ENCODE measurements at regions not wholly inside any gene's neighbourhood (a gene's known extent, or its start where the extent isn't known, plus 50 kb on each side); places are given as distances from the start of the nearest gene placed in this dataset.

GRCh38 chr15:46293550-46293949, 658.7 kb downstream of the SQOR start:
- ATAC-seq (no peak), DNase-seq (no peak)
- intact Hi-C loops (cut with DNase I, micrococcal nuclease), result no loop called here
- H3K4me1 ChIP-seq (ENCODE audit: low read depth), result no peaks in the 10 kb centered on the region
- no peaks in the 10 kb centered on the region for H3K9me3 ChIP-seq
- TF ChIP-seq CTCF (IDR thresholded peaks at IDR 0.05), result no peak
- H3K4me3 ChIP-seq, result no peak overlapping the region
- H3K36me3 ChIP-seq (ENCODE audit: low read depth), result no peaks in the 10 kb centered on the region

GRCh38 chr15:46296002-46296401, 661.2 kb downstream of the SQOR start:
- no peak for TF ChIP-seq CTCF (IDR thresholded peaks at IDR 0.05)
- Histone ChIP-seq H3K4me3 (no peak overlapping the region), H3K4me1 (ENCODE audit: low read depth) (no peaks in the 10 kb centered on the region), H3K36me3 (ENCODE audit: low read depth) (no peaks in the 10 kb centered on the region), H3K9me3 (no peaks in the 10 kb centered on the region)
- DNase-seq (no peak), ATAC-seq (no peak)
- intact Hi-C loops (cut with DNase I, micrococcal nuclease), result no loop called here

- no peak for TF ChIP-seq CTCF (IDR thresholded peaks at IDR 0.05)
- H3K4me1 ChIP-seq (ENCODE audit: low read depth), result no peaks in the 10 kb centered on the region
- no peaks in the 10 kb centered on the region for H3K9me3 ChIP-seq
- H3K36me3 ChIP-seq (ENCODE audit: low read depth), result no peaks in the 10 kb centered on the region
- intact Hi-C loops (cut with DNase I, micrococcal nuclease), result no loop called here
- DNase-seq, result no peak
- no peak for ATAC-seq
- no peak overlapping the region for H3K4me3 ChIP-seq
These were observed 662.0 kb downstream of the SQOR start for GRCh38 chr15:46296797-46297196.

GRCh38 chr15:46297766-46298165, 662.9 kb downstream of the SQOR start:
- H3K9me3 ChIP-seq, result no peaks in the 10 kb centered on the region
- H3K4me1 ChIP-seq (ENCODE audit: low read depth), result no peaks in the 10 kb centered on the region
- no peak for TF ChIP-seq CTCF (IDR thresholded peaks at IDR 0.05)
- intact Hi-C loops (cut with DNase I, micrococcal nuclease), result no loop called here
- no peak for DNase-seq
- H3K36me3 ChIP-seq (ENCODE audit: low read depth), result no peaks in the 10 kb centered on the region
- no peak overlapping the region for H3K4me3 ChIP-seq
- ATAC-seq, result no peak

GRCh38 chr15:46300716-46301115, 665.9 kb downstream of the SQOR start:
- H3K4me1 ChIP-seq (ENCODE audit: low read depth), result no peaks in the 10 kb centered on the region
- no peaks in the 10 kb centered on the region for H3K9me3 ChIP-seq
- ATAC-seq (no peak), DNase-seq (no peak)
- intact Hi-C loops (cut with DNase I, micrococcal nuclease), result no loop called here
- TF ChIP-seq CTCF (IDR thresholded peaks at IDR 0.05), result no peak
- H3K36me3 ChIP-seq (ENCODE audit: low read depth), result no peaks in the 10 kb centered on the region
- no peak overlapping the region for H3K4me3 ChIP-seq

- intact Hi-C loops (cut with DNase I, micrococcal nuclease), result no loop called here
- no peak for ATAC-seq
- H3K4me1 ChIP-seq (ENCODE audit: low read depth), result no peaks in the 10 kb centered on the region
- H3K4me3 ChIP-seq, result no peak overlapping the region
- H3K9me3 ChIP-seq, result no peaks in the 10 kb centered on the region
- H3K36me3 ChIP-seq (ENCODE audit: low read depth), result no peaks in the 10 kb centered on the region
- TF ChIP-seq CTCF (IDR thresholded peaks at IDR 0.05), result no peak
- DNase-seq, result no peak
These were observed 666.5 kb downstream of the SQOR start for GRCh38 chr15:46301291-46301690.
